GOT3 (cell line): ENCODE measurements at regions not wholly inside any gene's neighbourhood (a gene's known extent, or its start where the extent isn't known, plus 50 kb on each side); places are given as distances from the start of the nearest gene placed in this dataset.

Experiments used
- DNase-seq: peaks from one replicate; lab custom pipeline; 2025; ENCODE audit warnings: mixed read lengths; lab: John Stamatoyannopoulos, UW

- no peak for DNase-seq
Measured at GRCh38 chr11:130737866-130738431, 178.3 kb downstream of the SNX19 start.

- no peak for DNase-seq
Measured at GRCh38 chr11:130738611-130739010, 177.7 kb downstream of the SNX19 start.

DNA sequence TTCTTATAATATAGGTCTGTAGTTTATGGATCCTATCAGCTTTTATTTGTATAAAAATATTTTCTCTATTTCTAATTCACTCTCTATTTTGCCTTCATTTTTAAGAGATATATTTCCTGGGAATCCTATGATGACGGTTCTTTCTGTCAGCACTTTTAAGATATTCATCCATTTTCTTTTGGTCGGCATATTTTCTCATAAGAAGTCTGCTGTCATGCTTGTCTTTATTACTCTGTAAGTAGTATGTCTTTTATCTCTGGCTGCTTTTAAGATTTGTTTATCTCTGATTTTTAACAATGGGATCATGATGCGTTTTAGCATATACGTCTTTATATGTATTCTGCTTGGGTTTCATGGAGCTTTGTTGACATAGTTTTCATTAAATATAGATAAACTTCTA lies 175.5 kb downstream of the SNX19 start:
- no peak for DNase-seq

- no peak for DNase-seq
Measured at GRCh38 chr11:130744794-130745193, 171.5 kb downstream of the SNX19 start.

GRCh38 chr11:130749216-130749615 lies 167.1 kb downstream of the SNX19 start:
- no peak for DNase-seq

DNA sequence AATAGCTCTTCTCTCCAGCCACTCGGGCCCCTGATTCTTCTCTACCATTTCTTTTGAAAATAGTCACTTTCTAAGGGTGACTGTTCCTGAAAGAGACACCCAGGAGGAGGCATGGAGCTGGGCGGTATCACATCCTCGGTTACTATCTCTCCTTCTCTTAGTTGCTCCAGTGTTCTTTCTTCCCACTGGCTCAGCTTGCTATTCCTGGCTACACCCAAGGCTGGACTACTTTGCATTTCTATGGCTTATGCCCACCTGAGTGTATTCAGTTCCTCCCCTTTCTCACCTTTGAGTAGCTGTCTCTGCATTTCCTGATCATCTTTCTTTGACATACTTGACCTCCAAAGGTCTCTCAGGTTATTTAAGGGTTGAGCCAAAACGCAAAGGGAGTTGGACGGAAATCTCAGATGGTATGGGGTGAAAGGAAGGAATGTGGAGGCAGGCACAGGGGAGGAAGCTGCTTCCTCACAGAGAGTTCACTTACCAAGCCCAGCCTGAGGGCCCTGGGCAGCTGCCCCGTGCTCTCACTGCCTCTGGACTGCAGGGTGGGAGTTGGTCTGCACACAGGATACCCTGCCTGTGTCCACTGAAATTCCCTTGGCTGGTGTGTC lies 155.7 kb downstream of the SNX19 start:
- DNase-seq = no peak

DNA sequence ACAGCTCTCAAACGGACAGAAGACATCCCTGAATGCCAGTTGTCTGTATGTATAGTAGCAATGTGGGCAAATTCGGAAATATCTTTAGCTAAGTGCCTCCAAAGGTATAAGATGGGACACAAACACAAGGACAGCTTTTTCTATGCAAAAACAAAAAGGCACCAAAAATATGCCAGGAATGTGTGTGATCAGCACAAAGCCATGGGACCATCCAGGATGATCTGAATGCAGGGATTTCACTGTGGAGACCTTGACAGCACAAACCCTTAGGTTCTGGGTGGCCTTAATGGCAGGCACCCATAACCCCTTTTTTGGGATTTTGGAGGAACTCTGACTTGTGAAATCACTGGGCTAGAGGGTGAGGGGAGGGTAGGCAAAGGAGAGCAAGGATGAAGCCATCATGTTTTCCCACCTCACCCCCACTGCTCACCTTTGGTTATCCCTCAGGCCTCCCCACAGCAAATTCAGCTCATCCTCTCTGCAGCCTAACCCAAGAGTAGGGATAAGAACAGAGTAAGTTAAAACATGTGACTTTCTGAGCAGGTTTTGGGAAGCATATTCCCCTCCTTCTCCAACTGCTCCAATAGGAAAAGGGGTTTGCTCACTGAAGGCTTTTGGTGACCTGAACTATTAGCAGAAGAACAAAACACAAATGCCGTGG lies 154.6 kb downstream of the SNX19 start:
- no peak for DNase-seq

- no peak for DNase-seq
Measured at GRCh38 chr11:130762638-130763037, 153.6 kb downstream of the SNX19 start.

DNA sequence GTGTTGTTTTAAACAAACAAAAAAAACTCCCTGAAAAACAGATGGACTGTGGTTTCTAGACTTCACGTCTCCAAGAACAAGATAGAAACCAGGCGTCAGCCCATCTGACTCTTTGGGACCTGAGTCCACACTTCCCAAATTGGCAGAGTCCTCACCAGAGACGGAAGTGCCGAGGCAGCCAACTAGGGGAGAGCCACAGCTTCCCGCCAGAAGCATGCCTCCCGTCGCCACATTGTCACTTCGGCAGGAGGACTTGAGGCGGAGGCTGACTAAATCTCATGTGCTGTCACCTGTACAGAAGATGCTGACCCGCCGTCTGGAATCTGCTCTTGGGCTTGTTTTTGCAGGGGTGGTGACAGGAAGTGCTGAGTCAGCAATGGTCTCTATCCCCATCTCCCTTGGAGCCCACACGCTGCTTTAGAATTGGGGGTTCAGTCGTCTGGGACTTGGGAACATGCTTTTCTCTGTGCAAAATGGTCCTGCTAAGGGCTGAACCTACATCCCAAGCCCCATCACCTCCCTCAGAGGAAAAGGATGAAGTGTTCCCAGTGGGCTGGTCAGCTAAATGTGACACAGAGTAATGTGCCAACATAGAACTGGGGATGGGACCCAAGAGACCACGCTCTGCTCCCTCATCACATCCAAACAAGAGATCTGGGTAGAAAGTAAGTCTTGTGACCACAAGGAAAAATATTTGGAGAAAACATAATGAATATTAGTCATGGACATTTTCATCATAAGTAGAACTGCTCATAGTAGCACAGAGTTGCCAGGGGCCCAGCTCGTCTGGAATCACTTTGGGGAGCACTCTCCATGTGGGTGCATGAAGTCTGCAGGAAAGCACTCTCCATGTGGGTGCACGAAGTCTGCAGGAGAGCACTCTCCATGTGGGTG lies 152.9 kb downstream of the SNX19 start:
- DNase-seq = no peak

- DNase-seq = no peak
Measured at GRCh38 chr11:130765406-130765805, 150.9 kb downstream of the SNX19 start.

DNA sequence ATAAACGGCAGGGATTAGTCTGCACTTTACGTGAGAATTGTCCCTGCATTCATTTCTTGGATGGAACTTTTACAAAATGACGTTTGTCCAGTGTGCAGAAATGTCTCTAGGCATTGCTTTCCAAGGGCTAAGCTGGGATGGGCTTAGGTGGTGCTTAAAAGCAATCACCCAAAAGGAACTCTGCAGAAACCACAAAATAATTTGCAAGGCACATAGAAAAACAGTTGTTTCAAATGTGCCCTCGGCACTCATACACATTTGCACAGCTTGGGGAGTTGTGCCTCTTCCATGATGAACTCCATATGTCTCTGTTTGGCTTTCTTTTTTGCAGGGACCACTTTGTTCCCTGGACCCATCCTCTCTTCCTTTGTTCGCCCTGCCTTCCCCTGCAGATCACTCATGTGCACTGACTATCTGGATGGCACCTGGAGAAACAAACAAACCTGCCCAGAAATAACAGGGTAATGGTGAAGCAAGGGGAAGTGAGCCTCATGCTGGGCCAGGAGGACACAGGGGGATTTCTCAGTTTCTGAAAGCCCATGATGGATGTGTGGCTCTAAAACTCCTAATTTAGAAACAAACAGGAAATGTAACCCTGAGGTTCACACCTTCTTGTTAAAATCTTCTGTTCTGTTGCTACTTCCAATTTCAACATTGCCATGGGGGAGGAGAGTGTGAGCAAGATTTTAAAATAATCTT lies 150.2 kb downstream of the SNX19 start:
- no peak for DNase-seq

GRCh38 chr11:130766650-130767565 lies 149.4 kb downstream of the SNX19 start:
- DNase-seq = no peak

DNA sequence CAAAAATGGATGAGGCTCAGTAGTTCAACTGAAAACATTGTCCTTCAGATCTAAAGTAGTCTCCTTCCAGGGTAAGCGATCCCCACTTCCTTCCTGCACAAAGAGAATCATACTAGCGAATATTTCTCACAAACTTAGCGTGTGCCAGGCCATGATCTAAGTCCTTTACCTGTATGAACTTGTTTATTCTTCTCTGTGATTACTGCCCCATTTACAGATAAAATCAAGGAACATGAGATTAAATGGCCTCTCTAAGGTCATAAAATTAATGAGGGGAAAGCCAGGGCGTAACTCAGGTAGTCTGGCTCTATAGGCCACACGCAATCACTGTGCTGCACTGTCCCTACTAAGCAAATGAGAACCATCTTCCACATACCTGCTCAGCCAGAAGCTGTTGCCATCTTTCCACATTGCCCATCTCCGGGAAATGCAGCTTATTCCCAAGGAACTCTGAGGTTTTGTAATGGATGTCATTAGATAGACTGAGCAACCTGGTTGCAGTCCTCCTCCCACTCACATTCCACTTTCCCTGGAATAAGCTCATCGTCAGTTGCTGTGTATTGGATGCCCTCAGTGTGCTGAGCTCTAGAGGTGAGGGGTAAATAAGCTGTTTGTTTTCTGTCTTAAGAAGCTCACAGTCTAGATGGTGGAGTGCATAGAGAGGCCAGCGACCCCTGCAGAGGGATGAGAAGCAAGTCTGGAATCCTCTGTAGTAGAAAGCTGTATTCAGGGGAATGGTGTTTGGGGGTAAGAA lies 146.3 kb downstream of the SNX19 start:
- no peak for DNase-seq

- DNase-seq = no peak
Measured at GRCh38 chr11:130771708-130772107, 144.6 kb downstream of the SNX19 start.

DNA sequence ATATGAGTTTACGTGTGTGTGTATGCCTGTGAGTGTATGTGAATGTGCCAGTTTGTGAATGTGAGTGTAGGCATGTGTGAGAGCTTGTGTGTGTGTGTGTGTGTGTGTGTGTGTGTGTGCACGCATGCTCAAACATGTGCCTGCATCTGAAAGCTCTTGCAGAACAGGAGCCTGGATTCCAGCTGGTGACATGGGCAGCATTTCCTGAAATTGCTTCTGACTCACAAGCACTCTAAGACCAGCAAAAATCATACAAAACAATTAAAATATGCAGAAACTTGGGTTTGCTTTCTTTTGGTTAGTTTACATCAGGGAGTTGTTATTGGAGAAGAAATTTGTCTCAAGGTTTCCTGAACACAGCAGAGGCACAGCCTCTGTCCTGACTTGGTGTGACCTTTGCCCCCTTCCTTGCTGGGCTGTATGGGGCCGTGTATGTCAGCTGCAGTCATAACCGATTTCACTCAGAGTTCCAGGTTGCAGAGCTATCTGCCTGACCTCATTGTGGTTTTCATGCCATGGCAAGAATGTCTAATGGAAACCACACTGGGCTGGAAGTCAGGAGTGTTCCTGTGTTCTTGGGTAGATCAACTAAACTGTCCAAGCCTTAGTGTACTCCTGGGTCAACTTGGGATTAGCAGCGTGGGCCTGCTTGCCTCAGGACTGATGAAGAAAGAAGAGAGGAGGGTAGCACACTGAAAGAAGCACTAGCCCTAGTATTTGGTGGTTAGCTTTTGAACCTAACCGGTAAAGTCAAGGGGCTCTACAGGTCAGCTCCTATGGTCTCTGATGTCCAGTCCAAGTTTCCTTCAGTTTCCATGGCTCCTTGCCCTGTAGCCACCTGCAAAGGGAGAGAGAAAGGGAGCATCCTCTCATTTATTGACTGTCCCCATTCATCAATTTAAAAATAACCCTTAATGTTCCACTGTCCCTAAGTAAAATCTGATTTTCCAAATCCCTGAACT lies 143.7 kb downstream of the SNX19 start:
- peak; percentile 11 for DNase-seq

GRCh38 chr11:130773244-130773820 lies 142.9 kb downstream of the SNX19 start:
- DNase-seq = no peak

- DNase-seq = no peak
Measured at GRCh38 chr11:130774703-130775102, 141.6 kb downstream of the SNX19 start.

GRCh38 chr11:130775306-130776060 lies 140.8 kb downstream of the SNX19 start:
- DNase-seq = no peak
